CD14-positive monocyte (primary cell): ENCODE measurements at regions not wholly inside any gene's neighbourhood (a gene's known extent, or its start where the extent isn't known, plus 50 kb on each side); places are given as distances from the start of the nearest gene placed in this dataset.
"Not testable (repeated sequence)": the region's sequence is repeated elsewhere in the genome, so short reads cannot be mapped to it uniquely, and the experiment has no call there.

ENCODE experiments used
- DNase-seq, 3 donors: peaks; one replicate each; pipeline ENCODE4 v3.0.0-alpha.2; 2011 to 2022
- H2AFZ ChIP-seq: 2 replicates; pipeline ENCODE4 v1.6.0; 2012; ENCODE audit warnings: mild to moderate bottlenecking, low read depth, low read length, inconsistent platforms; ENCODE audit not compliant: insufficient read depth, poor library complexity, severe bottlenecking
- H3K27ac ChIP-seq, 2 donors: 1 replicate in 1 of 2; 2 replicates in 1 of 2; pipeline ENCODE4 v1.5.1; 2012 to 2013; ENCODE audit warnings: low read length in 2 of 2, control low read depth in 1 of 2, inconsistent platforms in 1 of 2, low read depth in 1 of 2, mild to moderate bottlenecking in 1 of 2
- H3K27me3 ChIP-seq, 2 donors: one replicate each; pipeline versions ENCODE4 v1.6.0 to v1.6.1; 2011 to 2013; ENCODE audit warnings: low read length in 2 of 2; ENCODE audit not compliant: control insufficient read depth in 2 of 2, insufficient read depth in 2 of 2
- H3K36me3 ChIP-seq, 2 donors: replicated peaks in 1 of 2; 1 replicate in 1 of 2; 2 replicates in 1 of 2; pipeline versions ENCODE4 v1.5.1 to v1.6.1; 2012 to 2013; ENCODE audit warnings: low read length in 2 of 2, control low read depth in 1 of 2, inconsistent platforms in 1 of 2, mild to moderate bottlenecking in 1 of 2; ENCODE audit not compliant: insufficient read depth in 2 of 2, control insufficient read depth in 1 of 2
- H3K4me1 ChIP-seq, 2 donors: 1 replicate in 1 of 2; 2 replicates in 1 of 2; pipeline versions ENCODE4 v1.5.1 to v1.6.1; 2012 to 2013; ENCODE audit warnings: low read length in 2 of 2, control low read depth in 1 of 2, inconsistent platforms in 1 of 2, mild to moderate bottlenecking in 1 of 2, moderate library complexity in 1 of 2; ENCODE audit not compliant: insufficient read depth in 2 of 2, control insufficient read depth in 1 of 2
- H3K4me2 ChIP-seq: replicated peaks from 2 replicates; pipeline ENCODE3; 2012; ENCODE audit warnings: low read length, moderate library complexity, mild to moderate bottlenecking; ENCODE audit not compliant: poor library complexity, severe bottlenecking; ENCODE audit errors: extremely low read depth
- H3K4me3 ChIP-seq, 3 experiments: fragments of 200-600 bp in 1 of 3; sonication (generic) in 1 of 3; replicated peaks in 1 of 3; 1 replicate in 2 of 3; 2 replicates in 1 of 3; pipeline ENCODE4 v1.5.1; 2011 to 2013; ENCODE audit warnings: low read length in 3 of 3, mild to moderate bottlenecking in 3 of 3, control low read depth in 2 of 3, low read depth in 2 of 3, inconsistent platforms in 1 of 3, moderate library complexity in 1 of 3
- H3K79me2 ChIP-seq: 2 replicates; pipeline ENCODE4 v1.6.0; 2012; ENCODE audit warnings: mild to moderate bottlenecking, control low read depth, inconsistent platforms, low read length, moderate library complexity; ENCODE audit not compliant: insufficient read depth
- H3K9ac ChIP-seq: 2 replicates; pipeline ENCODE4 v1.6.0; 2017; ENCODE audit warnings: low read length, mild to moderate bottlenecking; ENCODE audit not compliant: insufficient read depth, poor library complexity, severe bottlenecking
- H3K9me3 ChIP-seq, 2 donors: replicated peaks in 1 of 2; 1 replicate in 1 of 2; 2 replicates in 1 of 2; pipeline versions ENCODE4 v1.5.1 to v1.6.1; 2012 to 2013; ENCODE audit warnings: low read length in 2 of 2, control low read depth in 1 of 2; ENCODE audit not compliant: control insufficient read depth in 1 of 2, insufficient read depth in 1 of 2
- H4K20me1 ChIP-seq: 2 replicates; pipeline ENCODE4 v1.6.0; 2012; ENCODE audit warnings: mild to moderate bottlenecking, low read length, control low read depth, moderate library complexity; ENCODE audit not compliant: insufficient read depth
- H3K27ac Mint-ChIP-seq, 7 donors: one replicate each; pipeline ENCODE4 v1.8.0; 2020; ENCODE audit warnings: mild to moderate bottlenecking in 7 of 7, mixed read lengths in 7 of 7, moderate library complexity in 6 of 7, inconsistent platforms in 2 of 7
- H3K27me3 Mint-ChIP-seq, 3 donors: one replicate each; pipeline ENCODE4 v1.8.0; 2021 to 2022; ENCODE audit warnings: low read depth in 3 of 3, mild to moderate bottlenecking in 3 of 3, mixed read lengths in 3 of 3, moderate library complexity in 3 of 3, inconsistent platforms in 1 of 3
- H3K36me3 Mint-ChIP-seq, 2 donors: one replicate each; pipeline ENCODE4 v1.8.0; 2020; ENCODE audit warnings: mixed read lengths in 2 of 2, inconsistent platforms in 1 of 2, mild to moderate bottlenecking in 1 of 2
- H3K4me1 Mint-ChIP-seq: one replicate; pipeline ENCODE4 v1.8.0; 2020; ENCODE audit warnings: mild to moderate bottlenecking, mixed read lengths
- H3K4me3 Mint-ChIP-seq, 2 donors: one replicate each; pipeline ENCODE4 v1.8.0; 2020; ENCODE audit warnings: mild to moderate bottlenecking in 2 of 2, mixed read lengths in 2 of 2, moderate library complexity in 1 of 2
- H3K9me3 Mint-ChIP-seq, 7 donors: one replicate each; pipeline ENCODE4 v1.8.0; 2020 to 2022; ENCODE audit warnings: mixed read lengths in 7 of 7, mild to moderate bottlenecking in 6 of 7, moderate library complexity in 6 of 7, inconsistent platforms in 2 of 7
- CTCF ChIP-seq: fragments of 200-600 bp; IDR thresholded peaks from one replicate; pipeline ENCODE4 v1.8.0; 2022; ENCODE audit warnings: antibody characterized with exemption, mild to moderate bottlenecking
- WGBS: methylation state at CpG from one replicate; pipeline ENCODE4 v1.1.5; 2013; ENCODE audit warnings: missing lambda C conversion rate; ENCODE audit not compliant: insufficient coverage; 5-methylcytosine and 5-hydroxymethylcytosine counted together
- intact Hi-C, 2 donors: fragments of 100-400 bp; cut with micrococcal nuclease; formaldehyde crosslinking; loops; one replicate each; pipeline versions ENCODE4 v1.15.0 to v1.15.1; 2023

- H3K9ac ChIP-seq: no peak overlapping the region
- H2AFZ ChIP-seq: no peak overlapping the region
- no peak for DNase-seq
- no peak overlapping the region for H3K4me3 ChIP-seq
- H3K27me3 ChIP-seq: peaks cover 77 to 98% of the 10 kb centered on the region in 2 donors
- peaks cover 7% of the 10 kb centered on the region for H3K4me1 Mint-ChIP-seq
- no peak overlapping the region for H3K27ac Mint-ChIP-seq
- H3K27me3 Mint-ChIP-seq: peaks cover 83 to 88% (median 85%) of the 10 kb centered on the region in 3 donors
- no peak for TF ChIP-seq CTCF
- H3K36me3 Mint-ChIP-seq: peaks cover 0 to 13% of the 10 kb centered on the region in 2 donors
- peaks cover 20 to 74% (median 59%) of the 10 kb centered on the region in 7 donors for H3K9me3 Mint-ChIP-seq
- no peaks in the 10 kb centered on the region for H3K79me2 ChIP-seq
- 18% methylated on average over 12 of the region's 32 CpGs for WGBS
- H3K4me1 ChIP-seq: no peaks in the 10 kb centered on the region
- H3K4me3 Mint-ChIP-seq: peak overlapping the region in 1 of 2 donors; percentile 78
- H4K20me1 ChIP-seq: no peaks in the 10 kb centered on the region
- H3K9me3 ChIP-seq: peaks cover 25 to 66% of the 10 kb centered on the region in 2 donors
- H3K27ac ChIP-seq: no peak overlapping the region
- H3K36me3 ChIP-seq: no peaks in the 10 kb centered on the region
- intact Hi-C loops: no loop called here
- no peak overlapping the region for H3K4me2 ChIP-seq
These were observed 72.6 kb upstream of the ZNF184 start for GRCh38 chr6:27545271-27546046.

GRCh38 chr6:27544612-27545260, 71.8 kb upstream of the ZNF184 start:
- H3K36me3 ChIP-seq: no peaks in the 10 kb centered on the region
- H3K27ac ChIP-seq: no peak overlapping the region
- Mint-ChIP-seq H3K9me3 (peaks cover 22 to 78% (median 59%) of the 10 kb centered on the region in 7 donors), H3K36me3 (peaks cover 0 to 13% of the 10 kb centered on the region in 2 donors), H3K27me3 (peaks cover 82 to 89% (median 84%) of the 10 kb centered on the region in 3 donors), H3K4me3 (peak overlapping the region in 1 of 2 donors; percentile 78), H3K4me1 (peaks cover 7% of the 10 kb centered on the region), H3K27ac (no peak overlapping the region)
- no peaks in the 10 kb centered on the region for H4K20me1 ChIP-seq
- H3K27me3 ChIP-seq: peaks cover 77 to 95% of the 10 kb centered on the region in 2 donors
- H3K4me3 ChIP-seq: no peak overlapping the region
- H3K79me2 ChIP-seq: no peaks in the 10 kb centered on the region
- WGBS: under 1% methylated on average over 12 of the region's 20 CpGs
- peaks cover 25 to 66% of the 10 kb centered on the region in 2 donors for H3K9me3 ChIP-seq
- H2AFZ ChIP-seq: no peak overlapping the region
- H3K9ac ChIP-seq: no peak overlapping the region
- no peaks in the 10 kb centered on the region for H3K4me1 ChIP-seq
- no peak for DNase-seq
- intact Hi-C loops: no loop called here
- no peak for TF ChIP-seq CTCF
- H3K4me2 ChIP-seq: no peak overlapping the region

- peaks cover 84 to 93% (median 85%) of the 10 kb centered on the region in 3 donors for H3K27me3 Mint-ChIP-seq
- intact Hi-C loops, H3K9ac ChIP-seq, H3K27ac ChIP-seq, H3K4me2 ChIP-seq, H4K20me1 ChIP-seq, H2AFZ ChIP-seq, H3K79me2 ChIP-seq, H3K36me3 ChIP-seq, H3K4me1 Mint-ChIP-seq, H3K4me1 ChIP-seq, H3K4me3 ChIP-seq, H3K27ac Mint-ChIP-seq, DNase-seq: not testable (repeated sequence)
- peaks cover 77 to 95% of the 10 kb centered on the region in 2 donors for H3K27me3 ChIP-seq
- peaks cover 0 to 13% of the 10 kb centered on the region in 2 donors for H3K36me3 Mint-ChIP-seq
- peaks cover 22 to 82% (median 63%) of the 10 kb centered on the region in 7 donors for H3K9me3 Mint-ChIP-seq
- H3K4me3 Mint-ChIP-seq: peak overlapping the region in 1 of 2 donors; percentile 78
- no CpG with 5 or more reads among the region's 20 CpGs for WGBS
- H3K9me3 ChIP-seq: peaks cover 25 to 66% of the 10 kb centered on the region in 2 donors
These were observed 71.2 kb upstream of the ZNF184 start for GRCh38 chr6:27544135-27544534.
